ENCODE measurements at regions not wholly inside any gene's neighbourhood (a gene's known extent, or its start where the extent isn't known, plus 50 kb on each side); places are given as distances from the start of the nearest gene placed in this dataset.
"Not testable (repeated sequence)": the region's sequence is repeated elsewhere in the genome, so short reads cannot be mapped to it uniquely, and the experiment has no call there.

- Mint-ChIP-seq H3K27ac (ENCODE audit: unreplicated experiment) (no peak overlapping the region), H3K4me1 (ENCODE audit: low read depth, unreplicated experiment) (peaks cover 14% of the 10 kb centered on the region)
Measured at GRCh38 chr3:72162649-72163184, 377.8 kb upstream of the PROK2 start.

GRCh38 chr3:72161881-72162595, 377.1 kb upstream of the PROK2 start:
- peak overlapping the region; percentile 51 for H3K4me3 Mint-ChIP-seq (ENCODE audit: unreplicated experiment)
- no peaks in the 10 kb centered on the region for H3K27me3 Mint-ChIP-seq (ENCODE audit: unreplicated experiment)
- no peak for DNase-seq
- H3K9me3 Mint-ChIP-seq (ENCODE audit: unreplicated experiment) = peaks cover 4% of the 10 kb centered on the region
- H3K27ac Mint-ChIP-seq (ENCODE audit: unreplicated experiment) = no peak overlapping the region
- peaks cover 16% of the 10 kb centered on the region for H3K4me1 Mint-ChIP-seq (ENCODE audit: low read depth, unreplicated experiment)
- TF ChIP-seq CTCF (IDR thresholded peaks at IDR 0.05; ENCODE audit: partially characterized antibody, unreplicated experiment) = no peak
- H3K36me3 Mint-ChIP-seq (ENCODE audit: unreplicated experiment) = no peaks in the 10 kb centered on the region

More at GRCh38 chr3:72162649-72163184, 377.8 kb upstream of the PROK2 start:
- DNase-seq = no peak
- no peaks in the 10 kb centered on the region for H3K36me3 Mint-ChIP-seq (ENCODE audit: unreplicated experiment)
- TF ChIP-seq CTCF (IDR thresholded peaks at IDR 0.05; ENCODE audit: partially characterized antibody, unreplicated experiment) = no peak
- peaks cover 4% of the 10 kb centered on the region for H3K9me3 Mint-ChIP-seq (ENCODE audit: unreplicated experiment)
- H3K27me3 Mint-ChIP-seq (ENCODE audit: unreplicated experiment) = peaks cover 3% of the 10 kb centered on the region
- peak overlapping the region; percentile 40 for H3K4me3 Mint-ChIP-seq (ENCODE audit: unreplicated experiment)

GRCh38 chr3:72161285-72161684, 376.3 kb upstream of the PROK2 start:
- DNase-seq; H3K9me3 Mint-ChIP-seq (ENCODE audit: unreplicated experiment); H3K4me3 Mint-ChIP-seq (ENCODE audit: unreplicated experiment); H3K27ac Mint-ChIP-seq (ENCODE audit: unreplicated experiment); H3K36me3 Mint-ChIP-seq (ENCODE audit: unreplicated experiment); H3K27me3 Mint-ChIP-seq (ENCODE audit: unreplicated experiment): not testable (repeated sequence)
- peaks cover 16% of the 10 kb centered on the region for H3K4me1 Mint-ChIP-seq (ENCODE audit: low read depth, unreplicated experiment)

GRCh38 chr3:72160351-72160750, 375.4 kb upstream of the PROK2 start:
- H3K27ac Mint-ChIP-seq (ENCODE audit: unreplicated experiment) = no peak overlapping the region
- H3K4me1 Mint-ChIP-seq (ENCODE audit: low read depth, unreplicated experiment) = peaks cover 21% of the 10 kb centered on the region
- TF ChIP-seq CTCF (IDR thresholded peaks at IDR 0.05; ENCODE audit: partially characterized antibody, unreplicated experiment) = no peak
- H3K27me3 Mint-ChIP-seq (ENCODE audit: unreplicated experiment) = no peaks in the 10 kb centered on the region
- H3K36me3 Mint-ChIP-seq (ENCODE audit: unreplicated experiment) = no peaks in the 10 kb centered on the region
- peaks cover 7% of the 10 kb centered on the region for H3K9me3 Mint-ChIP-seq (ENCODE audit: unreplicated experiment)
- no peak for DNase-seq
- H3K4me3 Mint-ChIP-seq (ENCODE audit: unreplicated experiment) = no peak overlapping the region

GRCh38 chr3:72159487-72159886, 374.5 kb upstream of the PROK2 start:
- TF ChIP-seq CTCF (IDR thresholded peaks at IDR 0.05; ENCODE audit: partially characterized antibody, unreplicated experiment) = no peak
- no peak for DNase-seq
- peaks cover 22% of the 10 kb centered on the region for H3K4me1 Mint-ChIP-seq (ENCODE audit: low read depth, unreplicated experiment)
- no peaks in the 10 kb centered on the region for H3K36me3 Mint-ChIP-seq (ENCODE audit: unreplicated experiment)
- no peak overlapping the region for H3K4me3 Mint-ChIP-seq (ENCODE audit: unreplicated experiment)
- H3K9me3 Mint-ChIP-seq (ENCODE audit: unreplicated experiment) = peaks cover 8% of the 10 kb centered on the region
- no peak overlapping the region for H3K27ac Mint-ChIP-seq (ENCODE audit: unreplicated experiment)
- H3K27me3 Mint-ChIP-seq (ENCODE audit: unreplicated experiment) = no peaks in the 10 kb centered on the region

Data from glutamatergic neuron (in vitro differentiated cells).